ENCODE measurements at regions not wholly inside any gene's neighbourhood (a gene's known extent, or its start where the extent isn't known, plus 50 kb on each side); places are given as distances from the start of the nearest gene placed in this dataset.
A peak's percentile ranks its signal among the peaks of the same experiment; 100 is the strongest.

GRCh38 chr3:192031941-192032340, 571.0 kb downstream of the PYDC2 start:
- peaks cover 6 to 45% (median 14%) of the 10 kb centered on the region in 6 donors for H3K9me3 Mint-ChIP-seq
- no peaks in the 10 kb centered on the region for H3K4me1 Mint-ChIP-seq
- peaks cover 0 to 2% (median 0%) of the 10 kb centered on the region in 3 donors for H3K27me3 Mint-ChIP-seq (ENCODE audit: low read depth in 3 of 3)
- H3K27ac Mint-ChIP-seq, result no peak overlapping the region
- DNase-seq, result no peak
- no peak overlapping the region for H3K4me3 Mint-ChIP-seq
- peaks cover 0 to 3% (median 0%) of the 10 kb centered on the region in 3 donors for H3K36me3 Mint-ChIP-seq

- Mint-ChIP-seq H3K36me3 (peaks cover 0 to 3% (median 0%) of the 10 kb centered on the region in 3 donors), H3K9me3 (peaks cover 6 to 52% (median 16%) of the 10 kb centered on the region in 6 donors), H3K27me3 (ENCODE audit: low read depth in 3 of 3) (peaks cover 0 to 2% (median 0%) of the 10 kb centered on the region in 3 donors), H3K4me1 (no peaks in the 10 kb centered on the region), H3K4me3 (no peak overlapping the region), H3K27ac (no peak overlapping the region)
- no peak for DNase-seq
These were observed 572.3 kb downstream of the PYDC2 start for GRCh38 chr3:192033246-192033645.

GRCh38 chr3:192038726-192039125, 577.8 kb downstream of the PYDC2 start:
- H3K4me3 Mint-ChIP-seq, result no peak overlapping the region
- no peak overlapping the region for H3K27ac Mint-ChIP-seq
- H3K9me3 Mint-ChIP-seq, result peaks cover 2 to 34% (median 18%) of the 10 kb centered on the region in 6 donors
- H3K27me3 Mint-ChIP-seq (ENCODE audit: low read depth in 3 of 3), result peaks cover 0 to 3% (median 2%) of the 10 kb centered on the region in 3 donors
- H3K4me1 Mint-ChIP-seq, result no peaks in the 10 kb centered on the region
- no peak for DNase-seq
- H3K36me3 Mint-ChIP-seq, result no peaks in the 10 kb centered on the region

GRCh38 chr3:192039593-192039992, 578.6 kb downstream of the PYDC2 start:
- no peaks in the 10 kb centered on the region for H3K36me3 Mint-ChIP-seq
- H3K27ac Mint-ChIP-seq, result no peak overlapping the region
- peaks cover 4 to 41% (median 16%) of the 10 kb centered on the region in 6 donors for H3K9me3 Mint-ChIP-seq
- H3K27me3 Mint-ChIP-seq (ENCODE audit: low read depth in 3 of 3), result peaks cover 0 to 3% (median 0%) of the 10 kb centered on the region in 3 donors
- DNase-seq, result no peak
- no peak overlapping the region for H3K4me3 Mint-ChIP-seq
- no peaks in the 10 kb centered on the region for H3K4me1 Mint-ChIP-seq

GRCh38 chr3:192040282-192041043, 579.5 kb downstream of the PYDC2 start:
- Mint-ChIP-seq H3K4me3 (no peak overlapping the region), H3K27me3 (ENCODE audit: low read depth in 3 of 3) (peaks cover 0 to 3% (median 0%) of the 10 kb centered on the region in 3 donors), H3K27ac (no peak overlapping the region), H3K4me1 (no peaks in the 10 kb centered on the region), H3K9me3 (peaks cover 7 to 49% (median 22%) of the 10 kb centered on the region in 6 donors), H3K36me3 (no peaks in the 10 kb centered on the region)
- no peak for DNase-seq

GRCh38 chr3:192042116-192042515, 581.2 kb downstream of the PYDC2 start:
- Mint-ChIP-seq H3K9me3 (peaks cover 15 to 56% (median 29%) of the 10 kb centered on the region in 6 donors), H3K4me3 (no peak overlapping the region), H3K27ac (no peak overlapping the region), H3K27me3 (ENCODE audit: low read depth in 3 of 3) (peaks cover 0 to 3% (median 0%) of the 10 kb centered on the region in 3 donors), H3K4me1 (no peaks in the 10 kb centered on the region), H3K36me3 (no peaks in the 10 kb centered on the region)
- no peak for DNase-seq

- Mint-ChIP-seq H3K36me3 (no peaks in the 10 kb centered on the region), H3K9me3 (peaks cover 4 to 57% (median 10%) of the 10 kb centered on the region in 6 donors), H3K4me3 (no peak overlapping the region), H3K4me1 (no peaks in the 10 kb centered on the region), H3K27ac (no peak overlapping the region), H3K27me3 (ENCODE audit: low read depth in 3 of 3) (peaks cover 0 to 2% (median 0%) of the 10 kb centered on the region in 3 donors)
- DNase-seq, result no peak
These were observed 593.9 kb downstream of the PYDC2 start for GRCh38 chr3:192054881-192055280.

GRCh38 chr3:192055946-192056345, 595.0 kb downstream of the PYDC2 start:
- DNase-seq, result no peak
- Mint-ChIP-seq H3K36me3 (no peaks in the 10 kb centered on the region), H3K27ac (peak overlapping the region in 1 of 6 donors; percentile 56), H3K27me3 (ENCODE audit: low read depth in 3 of 3) (peaks cover 0 to 2% (median 2%) of the 10 kb centered on the region in 3 donors), H3K4me1 (no peaks in the 10 kb centered on the region), H3K4me3 (no peak overlapping the region), H3K9me3 (peaks cover 4 to 63% (median 14%) of the 10 kb centered on the region in 6 donors)

GRCh38 chr3:192057261-192057660, 596.3 kb downstream of the PYDC2 start:
- H3K9me3 Mint-ChIP-seq, result peaks cover 0 to 58% (median 16%) of the 10 kb centered on the region in 6 donors
- no peak overlapping the region for H3K27ac Mint-ChIP-seq
- DNase-seq, result no peak
- H3K4me1 Mint-ChIP-seq, result no peaks in the 10 kb centered on the region
- no peaks in the 10 kb centered on the region for H3K36me3 Mint-ChIP-seq
- H3K4me3 Mint-ChIP-seq, result no peak overlapping the region
- peaks cover 0 to 2% (median 2%) of the 10 kb centered on the region in 3 donors for H3K27me3 Mint-ChIP-seq (ENCODE audit: low read depth in 3 of 3)

GRCh38 chr3:192060160-192060781, 599.3 kb downstream of the PYDC2 start:
- H3K27me3 Mint-ChIP-seq (ENCODE audit: low read depth in 3 of 3), result peaks cover 0 to 4% (median 2%) of the 10 kb centered on the region in 3 donors
- peaks cover 7 to 59% (median 15%) of the 10 kb centered on the region in 6 donors for H3K9me3 Mint-ChIP-seq
- no peaks in the 10 kb centered on the region for H3K4me1 Mint-ChIP-seq
- H3K36me3 Mint-ChIP-seq, result no peaks in the 10 kb centered on the region
- no peak overlapping the region for H3K27ac Mint-ChIP-seq
- no peak overlapping the region for H3K4me3 Mint-ChIP-seq
- DNase-seq, result no peak

- H3K27me3 Mint-ChIP-seq (ENCODE audit: low read depth in 3 of 3), result peaks cover 0 to 4% (median 2%) of the 10 kb centered on the region in 3 donors
- H3K9me3 Mint-ChIP-seq, result peaks cover 7 to 49% (median 13%) of the 10 kb centered on the region in 6 donors
- H3K4me1 Mint-ChIP-seq, result no peaks in the 10 kb centered on the region
- DNase-seq, result no peak
- H3K27ac Mint-ChIP-seq, result no peak overlapping the region
- H3K36me3 Mint-ChIP-seq, result no peaks in the 10 kb centered on the region
- H3K4me3 Mint-ChIP-seq, result no peak overlapping the region
These were observed 600.5 kb downstream of the PYDC2 start for GRCh38 chr3:192061426-192061825.

GRCh38 chr3:192062186-192062585, 601.2 kb downstream of the PYDC2 start:
- H3K4me3 Mint-ChIP-seq, result no peak overlapping the region
- H3K27me3 Mint-ChIP-seq (ENCODE audit: low read depth in 3 of 3), result peaks cover 0 to 2% (median 2%) of the 10 kb centered on the region in 3 donors
- DNase-seq, result no peak
- H3K36me3 Mint-ChIP-seq, result no peaks in the 10 kb centered on the region
- peaks cover 7 to 42% (median 11%) of the 10 kb centered on the region in 6 donors for H3K9me3 Mint-ChIP-seq
- H3K27ac Mint-ChIP-seq, result no peak overlapping the region
- H3K4me1 Mint-ChIP-seq, result no peaks in the 10 kb centered on the region

- Mint-ChIP-seq H3K4me1 (no peaks in the 10 kb centered on the region), H3K4me3 (no peak overlapping the region), H3K27ac (no peak overlapping the region), H3K27me3 (ENCODE audit: low read depth in 3 of 3) (peaks cover 0 to 2% (median 2%) of the 10 kb centered on the region in 3 donors), H3K9me3 (peaks cover 7 to 32% (median 10%) of the 10 kb centered on the region in 6 donors), H3K36me3 (no peaks in the 10 kb centered on the region)
- no peak for DNase-seq
These were observed 602.6 kb downstream of the PYDC2 start for GRCh38 chr3:192063570-192063969.

- Mint-ChIP-seq H3K27me3 (ENCODE audit: low read depth in 3 of 3) (peaks cover 0 to 2% (median 2%) of the 10 kb centered on the region in 3 donors), H3K27ac (no peak overlapping the region), H3K4me3 (no peak overlapping the region), H3K36me3 (no peaks in the 10 kb centered on the region), H3K4me1 (no peaks in the 10 kb centered on the region), H3K9me3 (peaks cover 7 to 26% (median 9%) of the 10 kb centered on the region in 6 donors)
- DNase-seq, result no peak
These were observed 604.0 kb downstream of the PYDC2 start for GRCh38 chr3:192064959-192065358.
